Occipital lobe (tissue), 1 donor: ENCODE measurements at regions not wholly inside any gene's neighbourhood (a gene's known extent, or its start where the extent isn't known, plus 50 kb on each side); places are given as distances from the start of the nearest gene placed in this dataset.
"Not testable (repeated sequence)": the region's sequence is repeated elsewhere in the genome, so short reads cannot be mapped to it uniquely, and the experiment has no call there.

Experiments used
- DNase-seq: peaks from one replicate; lab custom pipeline; 2025; lab: John Stamatoyannopoulos, UW

GRCh38 chr5:163695830-163696578 is 190.6 kb downstream of the MAT2B start:
- peak; percentile 23 for DNase-seq

GRCh38 chr5:163696579-163696887 is 191.1 kb downstream of the MAT2B start:
- DNase-seq: no peak

GRCh38 chr5:163706053-163706771 is 200.8 kb downstream of the MAT2B start:
- DNase-seq: no peak

- no peak for DNase-seq
Measured at GRCh38 chr5:163712011-163712410, 206.6 kb downstream of the MAT2B start.

GRCh38 chr5:163718272-163718671 is 212.9 kb downstream of the MAT2B start:
- DNase-seq: no peak

GRCh38 chr5:163724305-163724704 is 218.9 kb downstream of the MAT2B start:
- no peak for DNase-seq

- no peak for DNase-seq
Measured at GRCh38 chr5:163727028-163727427, 221.6 kb downstream of the MAT2B start.

- DNase-seq: no peak
Measured at GRCh38 chr5:163730206-163730756, 224.9 kb downstream of the MAT2B start.

- no peak for DNase-seq
Measured at GRCh38 chr5:163731256-163731655, 225.8 kb downstream of the MAT2B start.

GRCh38 chr5:163735069-163735468 is 229.7 kb downstream of the MAT2B start:
- no peak for DNase-seq

- DNase-seq: no peak
Measured at GRCh38 chr5:163747586-163747985, 242.2 kb downstream of the MAT2B start.

GRCh38 chr5:163748934-163749333 is 243.5 kb downstream of the MAT2B start:
- DNase-seq: no peak

- not testable (repeated sequence) for DNase-seq
Measured at GRCh38 chr5:163750415-163750814, 245.0 kb downstream of the MAT2B start.

- DNase-seq: no peak
Measured at GRCh38 chr5:163755505-163755904, 250.1 kb downstream of the MAT2B start.

GRCh38 chr5:163756170-163756569 is 250.8 kb downstream of the MAT2B start:
- no peak for DNase-seq

- no peak for DNase-seq
Measured at GRCh38 chr5:163757344-163757743, 251.9 kb downstream of the MAT2B start.

GRCh38 chr5:163758283-163758711 is 252.9 kb downstream of the MAT2B start:
- DNase-seq: no peak

- DNase-seq: no peak
Measured at GRCh38 chr5:163759000-163759704, 253.7 kb downstream of the MAT2B start.

GRCh38 chr5:163760498-163760897 is 255.1 kb downstream of the MAT2B start:
- DNase-seq: no peak

- no peak for DNase-seq
Measured at GRCh38 chr5:163766936-163767670, 261.7 kb downstream of the MAT2B start.

GRCh38 chr5:163770625-163771024 is 265.2 kb downstream of the MAT2B start:
- no peak for DNase-seq
